IMR-90 (cell line): ENCODE measurements at regions not wholly inside any gene's neighbourhood (a gene's known extent, or its start where the extent isn't known, plus 50 kb on each side); places are given as distances from the start of the nearest gene placed in this dataset.

Source experiments
- ATAC-seq: fragments of 200-7000 bp; cut with Tn5 transposase; 2 replicates; pipeline ENCODE4 v1.9.1; 2020; ENCODE audit warnings: low read depth, mild to moderate bottlenecking, moderate library complexity
- BruUV-seq: library from RNA; stranded (reverse); fragments of 400-500 nt; replicated peaks from 2 replicates; lab custom pipeline; 2021; lab: Mats Ljungman, UMichigan
- CTCF ChIA-PET: fragments of 300-600 bp; formaldehyde crosslinking; extraction: SDS; loops from one replicate; lab custom pipeline; 2021; ENCODE audit warnings: antibody characterized with exemption; lab: Yijun Ruan, JAX
- POLR2A ChIA-PET: fragments of 300-600 bp; sonication (Branson Sonifier 250); formaldehyde crosslinking; loops from one replicate; lab custom pipeline; 2022; ENCODE audit warnings: antibody characterized with exemption; ENCODE audit not compliant: unreplicated experiment; lab: Charles Lee
- DNase-seq: peaks from one replicate; pipeline ENCODE4 v3.0.0; 2013
- H2AFZ ChIP-seq: replicated peaks from 2 replicates; pipeline ENCODE3; 2013; ENCODE audit warnings: low read length, mild to moderate bottlenecking; ENCODE audit not compliant: poor library complexity
- H2AK5ac ChIP-seq: 2 replicates; pipeline ENCODE4 v1.6.1; 2013; ENCODE audit warnings: low read depth, low read length, inconsistent platforms
- H2AK9ac ChIP-seq: replicated peaks from 2 replicates; pipeline ENCODE3; 2013; ENCODE audit warnings: mild to moderate bottlenecking, low read depth, low read length, moderate library complexity; ENCODE audit not compliant: poor library complexity
- H2BK120ac ChIP-seq: 2 replicates; pipeline ENCODE4 v1.6.1; 2013; ENCODE audit warnings: low read depth, low read length, inconsistent platforms
- H2BK15ac ChIP-seq: 3 replicates; pipeline ENCODE4 v1.6.1; 2013; ENCODE audit warnings: low read depth, low read length, inconsistent platforms
- H2BK20ac ChIP-seq: 2 replicates; pipeline ENCODE4 v1.6.1; 2013; ENCODE audit warnings: low read depth, mild to moderate bottlenecking, inconsistent platforms, low read length, moderate library complexity
- H2BK5ac ChIP-seq: 2 replicates; pipeline ENCODE4 v1.6.1; 2013; ENCODE audit warnings: mild to moderate bottlenecking, low read depth, low read length, inconsistent platforms; ENCODE audit not compliant: poor library complexity, severe bottlenecking
- H3K14ac ChIP-seq: replicated peaks from 2 replicates; pipeline ENCODE4 v1.6.1; 2013; ENCODE audit warnings: low read depth, low read length, inconsistent platforms
- H3K18ac ChIP-seq: 2 replicates; pipeline ENCODE4 v1.6.1; 2013; ENCODE audit warnings: low read depth, low read length, control low read depth
- H3K23ac ChIP-seq: 2 replicates; pipeline ENCODE4 v1.6.1; 2013; ENCODE audit warnings: low read depth, low read length, inconsistent platforms
- H3K27ac ChIP-seq: 2 replicates; pipeline ENCODE4 v1.5.1; 2013; ENCODE audit warnings: mild to moderate bottlenecking, control low read depth, low read length; ENCODE audit not compliant: insufficient read depth
- H3K27me3 ChIP-seq: 2 replicates; pipeline ENCODE4 v1.6.1; 2013; ENCODE audit warnings: low read length; ENCODE audit not compliant: control insufficient read depth, insufficient read depth
- H3K36me3 ChIP-seq: 2 replicates; pipeline ENCODE4 v1.6.1; 2013; ENCODE audit warnings: low read length, mixed read lengths; ENCODE audit not compliant: control insufficient read depth, insufficient read depth
- H3K4ac ChIP-seq: 2 replicates; pipeline ENCODE4 v1.6.1; 2013; ENCODE audit warnings: low read depth, low read length, inconsistent platforms
- H3K4me1 ChIP-seq: 2 replicates; pipeline ENCODE4 v1.6.1; 2013; ENCODE audit warnings: low read length, mixed read lengths; ENCODE audit not compliant: control insufficient read depth, insufficient read depth
- H3K4me2 ChIP-seq: 2 replicates; pipeline ENCODE4 v1.6.1; 2013; ENCODE audit warnings: low read depth, mild to moderate bottlenecking, control low read depth, low read length, moderate library complexity
- H3K4me3 ChIP-seq: 2 replicates; pipeline ENCODE4 v1.5.1; 2013; ENCODE audit warnings: low read depth, mild to moderate bottlenecking, control low read depth, low read length, moderate library complexity; ENCODE audit not compliant: insufficient read depth
- H3K56ac ChIP-seq: 2 replicates; pipeline ENCODE4 v1.6.1; 2013; ENCODE audit warnings: low read length, inconsistent platforms; ENCODE audit not compliant: insufficient read depth; ENCODE audit errors: extremely low read depth
- H3K79me1 ChIP-seq, 2 experiments: 2 replicates each; pipeline ENCODE4 v1.6.1; 2013; ENCODE audit warnings: low read length in 2 of 2, inconsistent platforms in 1 of 2, low read depth in 1 of 2
- H3K9ac ChIP-seq: 2 replicates; pipeline ENCODE4 v1.6.1; 2013; ENCODE audit warnings: low read depth, low read length, control low read depth
- H3K9me1 ChIP-seq: 2 replicates; pipeline ENCODE4 v1.6.1; 2013; ENCODE audit warnings: low read length, inconsistent platforms; ENCODE audit not compliant: insufficient read depth
- H3K9me3 ChIP-seq: 2 replicates; pipeline ENCODE4 v1.6.1; 2013; ENCODE audit warnings: low read length; ENCODE audit not compliant: control insufficient read depth, insufficient read depth
- H4K20me1 ChIP-seq: 2 replicates; pipeline ENCODE4 v1.6.1; 2013; ENCODE audit warnings: low read length, inconsistent platforms; ENCODE audit not compliant: insufficient read depth
- H4K5ac ChIP-seq: 2 replicates; pipeline ENCODE4 v1.6.1; 2013; ENCODE audit warnings: mild to moderate bottlenecking, low read depth, low read length, control low read depth
- H4K8ac ChIP-seq, 2 experiments: 2 replicates each; pipeline ENCODE4 v1.6.1; 2013; ENCODE audit warnings: low read depth in 2 of 2, low read length in 2 of 2, control low read depth in 1 of 2, inconsistent platforms in 1 of 2
- H4K91ac ChIP-seq: 2 replicates; pipeline ENCODE4 v1.6.1; 2013; ENCODE audit warnings: low read depth, low read length, inconsistent platforms; ENCODE audit not compliant: insufficient read depth
- BHLHE40 ChIP-seq: fragments of 150-350 bp; IDR thresholded peaks from 2 replicates; pipeline ENCODE4 v1.6.1; 2016; ENCODE audit warnings: mild to moderate bottlenecking, low read depth, low read length
- CEBPB ChIP-seq: IDR thresholded peaks from 2 replicates; pipeline ENCODE4 v1.6.1; 2012; ENCODE audit warnings: low read depth, low read length, improper control_type of control experiment
- CHD1 ChIP-seq: IDR thresholded peaks from 2 replicates; pipeline ENCODE4 v1.6.1; 2012; ENCODE audit warnings: low read depth, low read length, improper control_type of control experiment
- CTCF ChIP-seq: conservative IDR thresholded peaks from 2 replicates; pipeline ENCODE4 v1.5.1; 2012; ENCODE audit warnings: mild to moderate bottlenecking, low read depth, low read length, improper control_type of control experiment
- ELK1 ChIP-seq: fragments of 150-350 bp; IDR thresholded peaks from 2 replicates; pipeline ENCODE4 v1.6.1; 2016; ENCODE audit warnings: low read depth, mild to moderate bottlenecking, low read length, moderate library complexity, borderline replicate concordance
- FOS ChIP-seq: fragments of 150-350 bp; IDR thresholded peaks from 2 replicates; pipeline ENCODE4 v1.6.1; 2016; ENCODE audit warnings: low read depth, low read length
- MAFK ChIP-seq: IDR thresholded peaks from 2 replicates; pipeline ENCODE4 v1.6.1; 2012; ENCODE audit warnings: low read depth, low read length, improper control_type of control experiment
- MAZ ChIP-seq: IDR thresholded peaks from 2 replicates; pipeline ENCODE4 v1.6.1; 2012; ENCODE audit warnings: low read depth, mild to moderate bottlenecking, low read length, improper control_type of control experiment, moderate library complexity, borderline replicate concordance
- MXI1 ChIP-seq: IDR thresholded peaks from 2 replicates; pipeline ENCODE4 v1.6.1; 2012; ENCODE audit warnings: low read depth, mild to moderate bottlenecking, low read length, moderate library complexity, borderline replicate concordance
- NFE2L2 ChIP-seq: fragments of 150-350 bp; IDR thresholded peaks from 2 replicates; pipeline ENCODE4 v1.6.1; 2016; ENCODE audit warnings: low read depth, mild to moderate bottlenecking, low read length
- POLR2A ChIP-seq: IDR thresholded peaks from 2 replicates; pipeline ENCODE4 v1.6.1; 2012; ENCODE audit warnings: mild to moderate bottlenecking, low read depth, low read length
- RAD21 ChIP-seq: IDR thresholded peaks from 2 replicates; pipeline ENCODE4 v1.6.1; 2012; ENCODE audit warnings: low read length, improper control_type of control experiment
- RCOR1 ChIP-seq: IDR thresholded peaks from 2 replicates; pipeline ENCODE4 v1.6.1; 2012; ENCODE audit warnings: mild to moderate bottlenecking, low read length, improper control_type of control experiment; ENCODE audit not compliant: insufficient replicate concordance
- RFX5 ChIP-seq: IDR thresholded peaks from 2 replicates; pipeline ENCODE4 v1.8.0; 2012; ENCODE audit warnings: low read depth, mild to moderate bottlenecking, low read length, moderate library complexity
- SMC3 ChIP-seq: fragments of 150-350 bp; IDR thresholded peaks from 2 replicates; pipeline ENCODE4 v1.6.1; 2016; ENCODE audit warnings: low read depth, mild to moderate bottlenecking, antibody characterized with exemption, low read length, moderate library complexity
- USF2 ChIP-seq: fragments of 150-350 bp; IDR thresholded peaks from 2 replicates; pipeline ENCODE4 v1.6.1; 2017; ENCODE audit warnings: mild to moderate bottlenecking, antibody characterized with exemption, low read length, low read depth
- WGBS, 2 experiments: methylation state at CpG; one replicate each; pipeline versions ENCODE4 v1.1.5 to v1.1.7; 2013; ENCODE audit warnings: missing lambda C conversion rate in 2 of 2; ENCODE audit not compliant: insufficient read length in 1 of 2; ENCODE audit errors: extremely low coverage in 2 of 2; 5-methylcytosine and 5-hydroxymethylcytosine counted together
- dilution Hi-C: fragments of 300-500 bp; cut with HindIII; formaldehyde crosslinking; loops from one replicate; pipeline ENCODE4 v1.14.3; 2018; ENCODE audit warnings: low sequenced_read_pairs; ENCODE audit not compliant: unreplicated experiment
- in situ Hi-C: fragments of 300-500 bp; cut with MboI; formaldehyde crosslinking; loops from 3 replicates; pipeline ENCODE4 v1.14.3; 2019; ENCODE audit warnings: low sequenced_read_pairs, inconsistent platforms, mixed read lengths
- intact Hi-C: fragments of 100-400 bp; cut with micrococcal nuclease; formaldehyde crosslinking; loops from 2 replicates; pipeline ENCODE4 v1.10.0; 2022

GRCh38 chr5:57595523-57595991 lies 112.9 kb upstream of the ACTBL2 start:
- H3K9me3 ChIP-seq = no peaks in the 10 kb centered on the region
- no peak overlapping the region for H4K8ac ChIP-seq
- TF ChIP-seq MAZ (no peak), RFX5 (no peak), CTCF (no peak), CEBPB (no peak), POLR2A (no peak), USF2 (no peak), BHLHE40 (no peak), MAFK (no peak), MXI1 (no peak), NFE2L2 (no peak), RCOR1 (no peak), CHD1 (no peak), ELK1 (no peak), SMC3 (no peak), FOS (no peak), RAD21 (no peak)
- H3K27ac ChIP-seq = no peak overlapping the region
- H3K4me1 ChIP-seq = no peaks in the 10 kb centered on the region
- no peak overlapping the region for H2BK120ac ChIP-seq
- no peak overlapping the region for H3K23ac ChIP-seq
- DNase-seq = no peak
- dilution Hi-C loops (no loop called here), intact Hi-C loops (no loop called here), in situ Hi-C loops (no loop called here)
- no peak overlapping the region for H2BK20ac ChIP-seq
- no peak overlapping the region for H4K91ac ChIP-seq
- no peaks in the 10 kb centered on the region for H3K79me1 ChIP-seq
- H3K4ac ChIP-seq = no peak overlapping the region
- no peak overlapping the region for H2BK5ac ChIP-seq
- no peak overlapping the region for H2BK15ac ChIP-seq
- no peak overlapping the region for H3K56ac ChIP-seq
- H2AK5ac ChIP-seq = no peak overlapping the region
- no peak for ATAC-seq
- ChIA-PET POLR2A (no interaction called here), CTCF (no interaction called here)
- H3K18ac ChIP-seq = no peak overlapping the region
- H3K14ac ChIP-seq = no peak overlapping the region
- no peaks in the 10 kb centered on the region for H3K36me3 ChIP-seq
- no peak overlapping the region for H4K5ac ChIP-seq
- H2AK9ac ChIP-seq = no peak overlapping the region
- no peaks in the 10 kb centered on the region for H3K27me3 ChIP-seq
- H3K9ac ChIP-seq = no peak overlapping the region
- no CpG with 5 or more reads among the region's 1 CpG for WGBS, 2 experiments
- H3K9me1 ChIP-seq = no peaks in the 10 kb centered on the region
- H4K20me1 ChIP-seq = no peaks in the 10 kb centered on the region
- no peak overlapping the region for H2AFZ ChIP-seq
- H3K4me3 ChIP-seq = no peak overlapping the region
- BruUV-seq = no TSS peak
- no peak overlapping the region for H3K4me2 ChIP-seq
